ENCODE measurements at regions not wholly inside any gene's neighbourhood (a gene's known extent, or its start where the extent isn't known, plus 50 kb on each side); places are given as distances from the start of the nearest gene placed in this dataset.
"Not testable (repeated sequence)": the region's sequence is repeated elsewhere in the genome, so short reads cannot be mapped to it uniquely, and the experiment has no call there.

- DNase-seq (ENCODE audit: low spot score), result not testable (repeated sequence)
These were observed 53.6 kb downstream of the SRGAP2 start for GRCh38 chr1:206256935-206257334.

- DNase-seq (ENCODE audit: low spot score), result not testable (repeated sequence)
These were observed 58.1 kb downstream of the SRGAP2 start for GRCh38 chr1:206261473-206261872.

GRCh38 chr1:206262424-206262823, 59.1 kb downstream of the SRGAP2 start:
- not testable (repeated sequence) for DNase-seq (ENCODE audit: low spot score)

GRCh38 chr1:206264916-206265315, 61.6 kb downstream of the SRGAP2 start:
- not testable (repeated sequence) for DNase-seq (ENCODE audit: low spot score)

GRCh38 chr1:206271153-206271552, 67.8 kb downstream of the SRGAP2 start:
- DNase-seq (ENCODE audit: low spot score), result not testable (repeated sequence)

GRCh38 chr1:206273104-206273503, 69.8 kb downstream of the SRGAP2 start:
- not testable (repeated sequence) for DNase-seq (ENCODE audit: low spot score)

- DNase-seq (ENCODE audit: low spot score), result not testable (repeated sequence)
These were observed 72.8 kb downstream of the SRGAP2 start for GRCh38 chr1:206276143-206276542.

- DNase-seq (ENCODE audit: low spot score), result peak; percentile 26
These were observed 75.3 kb downstream of the SRGAP2 start for GRCh38 chr1:206278683-206279082.

GRCh38 chr1:206280683-206281082, 77.3 kb downstream of the SRGAP2 start:
- DNase-seq (ENCODE audit: low spot score), result not testable (repeated sequence)

GRCh38 chr1:206281912-206282654, 78.7 kb downstream of the SRGAP2 start:
- DNase-seq (ENCODE audit: low spot score), result not testable (repeated sequence)

GRCh38 chr1:206285024-206285960, 82.0 kb downstream of the SRGAP2 start:
- not testable (repeated sequence) for DNase-seq (ENCODE audit: low spot score)

GRCh38 chr1:206287759-206288158, 84.4 kb downstream of the SRGAP2 start:
- DNase-seq (ENCODE audit: low spot score), result not testable (repeated sequence)

GRCh38 chr1:206288453-206288852, 85.1 kb downstream of the SRGAP2 start:
- DNase-seq (ENCODE audit: low spot score), result not testable (repeated sequence)

- not testable (repeated sequence) for DNase-seq (ENCODE audit: low spot score)
These were observed 94.0 kb downstream of the SRGAP2 start for GRCh38 chr1:206297145-206298031.

GRCh38 chr1:206298032-206298392, 94.7 kb downstream of the SRGAP2 start:
- DNase-seq (ENCODE audit: low spot score), result not testable (repeated sequence)

GRCh38 chr1:206299181-206299791, 95.9 kb downstream of the SRGAP2 start:
- DNase-seq (ENCODE audit: low spot score), result not testable (repeated sequence)

GRCh38 chr1:206299942-206300341, 96.6 kb downstream of the SRGAP2 start:
- not testable (repeated sequence) for DNase-seq (ENCODE audit: low spot score)

GRCh38 chr1:206302056-206302455, 98.7 kb downstream of the SRGAP2 start:
- DNase-seq (ENCODE audit: low spot score), result not testable (repeated sequence)

GRCh38 chr1:206307442-206307841, 104.1 kb downstream of the SRGAP2 start:
- DNase-seq (ENCODE audit: low spot score), result not testable (repeated sequence)

- not testable (repeated sequence) for DNase-seq (ENCODE audit: low spot score)
These were observed 107.6 kb downstream of the SRGAP2 start for GRCh38 chr1:206310948-206311347.

All from HT-29 (cell line).